HCT116 (cell line): ENCODE measurements at regions not wholly inside any gene's neighbourhood (a gene's known extent, or its start where the extent isn't known, plus 50 kb on each side); places are given as distances from the start of the nearest gene placed in this dataset.

ENCODE experiments used
- ATAC-seq: fragments of 200-7000 bp; cut with Tn5 transposase; 2 replicates; pipeline ENCODE4 v1.9.1; 2020; ENCODE audit warnings: mild to moderate bottlenecking, moderate library complexity
- BruUV-seq: library from RNA; stranded (reverse); fragments of 400-500 nt; replicated peaks from 2 replicates; lab custom pipeline; 2021; lab: Mats Ljungman, UMichigan
- CTCF ChIA-PET: fragments of 300-600 bp; sonication (Branson Sonifier 250); formaldehyde crosslinking; loops from one replicate; lab custom pipeline; 2021; ENCODE audit warnings: antibody characterized with exemption; lab: Charles Lee
- POLR2A ChIA-PET: fragments of 300-600, 350-600 bp; sonication (Branson Sonifier 250); formaldehyde crosslinking; loops from one replicate; lab custom pipeline; 2021; ENCODE audit warnings: antibody characterized with exemption; lab: Charles Lee
- RAD21 ChIA-PET, 2 experiments: fragments of 300-600 bp; sonication (Branson Sonifier 250); formaldehyde crosslinking; loops; one replicate each; lab custom pipeline; 2023; ENCODE audit warnings: low total read pairs in 2 of 2; ENCODE audit not compliant: uncharacterized antibody in 2 of 2, unreplicated experiment in 2 of 2, low non-redundant PET in 1 of 2; lab: Charles Lee
- DNase-seq: peaks from one replicate; pipeline ENCODE4 v3.0.0-alpha.2; 2010; ENCODE audit warnings: low read depth, low spot score
- H2AFZ ChIP-seq: fragments of 200-600 bp; shearing (Covaris generic), sonication (generic); 2 replicates; pipeline ENCODE4 v1.6.1; 2017; ENCODE audit warnings: low read depth, mixed run types, mixed read lengths, antibody characterized with exemption, low read length; ENCODE audit not compliant: poor library complexity, severe bottlenecking
- H3K27ac ChIP-seq: 2 replicates; pipeline ENCODE4 v1.5.1; 2012; ENCODE audit warnings: low read depth, low read length
- H3K27me3 ChIP-seq: fragments of 200-600 bp; sonication (generic); 2 replicates; pipeline ENCODE4 v1.6.1; 2016; ENCODE audit warnings: mixed run types, low read length, mixed read lengths; ENCODE audit not compliant: insufficient read depth
- H3K36me3 ChIP-seq, 2 experiments: fragments of 200-500 bp in 1 of 2; fragments of 200-600 bp in 1 of 2; sonication (Bioruptor generic) in 1 of 2; sonication (generic) in 1 of 2; 2 replicates each; pipeline versions ENCODE4 v1.5.1 to v1.6.1; 2014 to 2016; ENCODE audit warnings: low read length in 2 of 2, inconsistent platforms in 1 of 2, mixed read lengths in 1 of 2, mixed run types in 1 of 2; ENCODE audit not compliant: insufficient read depth in 2 of 2, control insufficient read depth in 1 of 2
- H3K4me1 ChIP-seq, 2 experiments: fragments of 200-600 bp in 1 of 2; sonication (generic) in 1 of 2; 2 replicates each; pipeline versions ENCODE4 v1.5.1 to v1.6.1; 2012 to 2017; ENCODE audit warnings: low read length in 2 of 2, inconsistent platforms in 1 of 2, mild to moderate bottlenecking in 1 of 2, mixed read lengths in 1 of 2, mixed run types in 1 of 2, moderate library complexity in 1 of 2; ENCODE audit not compliant: insufficient read depth in 2 of 2, control insufficient read depth in 1 of 2
- H3K4me2 ChIP-seq: fragments of 200-600 bp; sonication (generic); 2 replicates; pipeline ENCODE4 v1.6.1; 2017; ENCODE audit warnings: mixed run types, low read length, mixed read lengths
- H3K4me3 ChIP-seq, 2 experiments: fragments of 200-600 bp in 1 of 2; sonication (generic) in 1 of 2; replicated peaks in 1 of 2; 2 replicates each; pipeline ENCODE4 v1.5.1; 2011 to 2016; ENCODE audit warnings: low read length in 2 of 2, control low read depth in 1 of 2, low read depth in 1 of 2, mild to moderate bottlenecking in 1 of 2, mixed read lengths in 1 of 2, mixed run types in 1 of 2
- H3K79me2 ChIP-seq: fragments of 200-600 bp; sonication (generic); 2 replicates; pipeline ENCODE4 v1.6.1; 2017; ENCODE audit warnings: mild to moderate bottlenecking, mixed run types, low read length, moderate library complexity, mixed read lengths; ENCODE audit not compliant: insufficient read depth
- H3K9ac ChIP-seq: fragments of 200-600 bp; sonication (generic); 2 replicates; pipeline ENCODE4 v1.6.1; 2016; ENCODE audit warnings: low read length, mixed read lengths
- H3K9me2 ChIP-seq: fragments of 200-600 bp; sonication (generic), shearing (Covaris generic); 2 replicates; pipeline ENCODE4 v1.6.1; 2017; ENCODE audit warnings: mixed run types, mild to moderate bottlenecking, moderate library complexity; ENCODE audit not compliant: insufficient read depth
- H3K9me3 ChIP-seq, 2 experiments: fragments of 200-500 bp in 1 of 2; fragments of 200-600 bp in 1 of 2; sonication (Bioruptor generic) in 1 of 2; sonication (generic) in 1 of 2; 2 replicates each; pipeline ENCODE4 v1.6.1; 2014 to 2017; ENCODE audit warnings: low read length in 2 of 2, mixed read lengths in 2 of 2, inconsistent platforms in 1 of 2, low read depth in 1 of 2, mild to moderate bottlenecking in 1 of 2, mixed run types in 1 of 2, moderate library complexity in 1 of 2; ENCODE audit not compliant: control insufficient read depth in 1 of 2, insufficient read depth in 1 of 2
- H4K20me1 ChIP-seq: fragments of 200-600 bp; sonication (generic), shearing (Covaris generic); 2 replicates; pipeline ENCODE4 v1.6.1; 2017; ENCODE audit warnings: mixed run types, mild to moderate bottlenecking, moderate library complexity; ENCODE audit not compliant: insufficient read depth
- CBX3 ChIP-seq: IDR thresholded peaks from 2 replicates; pipeline ENCODE4 v1.6.1; 2012; ENCODE audit warnings: low read depth
- EGR1 ChIP-seq: IDR thresholded peaks from 2 replicates; pipeline ENCODE4 v1.6.1; 2012; ENCODE audit warnings: low read depth
- ELF1 ChIP-seq: IDR thresholded peaks from 2 replicates; pipeline ENCODE4 v1.6.1; 2012; ENCODE audit warnings: low read depth, borderline replicate concordance
- EZH2phosphoT487 ChIP-seq: fragments of 200-600 bp; IDR thresholded peaks from 2 replicates; pipeline ENCODE4 v1.6.1; 2018; ENCODE audit warnings: antibody characterized with exemption, borderline replicate concordance
- FOSL1 ChIP-seq: IDR thresholded peaks from 2 replicates; pipeline ENCODE4 v1.6.1; 2012; ENCODE audit warnings: low read depth
- RAD21 ChIP-seq: IDR thresholded peaks from 2 replicates; pipeline ENCODE4 v1.6.1; 2012; ENCODE audit warnings: low read depth, mild to moderate bottlenecking
- SRF ChIP-seq: IDR thresholded peaks from 2 replicates; pipeline ENCODE4 v1.6.1; 2012; ENCODE audit warnings: low read depth
- intact Hi-C: fragments of 100-400 bp; cut with micrococcal nuclease; formaldehyde crosslinking; loops from 2 replicates; pipeline ENCODE4 v1.10.0; 2022
- TF ChIP-seq, protein P1 (sequence below): IDR thresholded peaks from 2 replicates; pipeline ENCODE4 v1.6.1; 2012; ENCODE audit warnings: low read depth

DNA sequence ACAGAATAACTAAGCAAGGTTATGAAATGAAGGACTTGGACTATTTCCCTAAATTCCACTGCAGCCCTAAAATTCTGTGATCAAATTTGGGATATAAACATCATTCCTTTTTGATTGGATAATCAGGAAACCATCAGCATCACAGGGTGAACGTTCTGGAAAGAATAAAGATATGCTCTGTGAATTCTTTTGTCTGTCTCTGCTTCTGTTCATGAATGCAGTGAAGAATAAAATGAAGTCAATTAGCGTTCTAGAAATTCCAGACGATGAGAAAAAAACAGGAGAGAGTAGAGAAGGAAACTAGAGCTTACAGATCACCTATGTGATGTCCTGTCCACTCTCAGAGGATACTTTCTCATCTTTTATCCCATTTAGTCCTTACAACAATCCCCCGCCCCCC lies 295.1 kb upstream of the SOX9 start (continued):
- TF ChIP-seq ELF1 (no peak), EZH2phosphoT487 (no peak), RAD21 (no peak)

DNA sequence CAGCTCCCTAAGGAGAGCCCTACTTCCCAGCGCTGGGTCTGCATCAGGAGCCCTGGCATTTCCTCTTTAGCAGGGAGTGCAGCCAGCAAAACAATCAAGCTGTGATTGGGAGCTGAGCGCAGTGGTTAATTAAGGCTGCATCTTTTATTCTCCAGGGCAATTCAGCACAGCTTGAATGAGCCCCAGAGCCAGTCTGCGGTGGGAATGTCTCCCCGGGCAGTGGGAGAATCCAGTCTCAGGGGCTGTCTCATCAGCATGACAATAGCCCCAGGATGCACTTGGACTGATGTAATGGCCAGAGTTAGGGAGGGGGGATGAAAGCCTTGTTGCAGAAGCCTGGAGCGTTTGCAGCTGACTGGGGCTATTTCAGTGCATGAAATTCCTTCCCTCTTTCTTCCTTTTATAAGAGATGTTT lies 292.6 kb upstream of the SOX9 start:
- Histone ChIP-seq H3K4me3 (no peak overlapping the region), H3K27ac (no peak overlapping the region), H3K36me3 (no peaks in the 10 kb centered on the region), H3K27me3 (no peaks in the 10 kb centered on the region), H3K4me1 (no peaks in the 10 kb centered on the region), H3K9me3 (no peaks in the 10 kb centered on the region), H4K20me1 (no peaks in the 10 kb centered on the region), H3K79me2 (no peaks in the 10 kb centered on the region), H3K9ac (no peak overlapping the region), H3K4me2 (no peak overlapping the region), H3K9me2 (no peaks in the 10 kb centered on the region), H2AFZ (no peak overlapping the region)
- ChIA-PET RAD21 (no interaction called here), CTCF (interaction anchor here (1.1 kb wide), 1 partner anchor 355 kb away, joined by 3 read pairs; no protein-coding TSS in a partner anchor), POLR2A (no interaction called here)
- intact Hi-C loops = no loop called here
- no TSS peak for BruUV-seq
- TF ChIP-seq RAD21 = no peak
- no peak for TF ChIP-seq CBX3
- no peak for TF ChIP-seq EGR1
- TF ChIP-seq, protein P1, sequence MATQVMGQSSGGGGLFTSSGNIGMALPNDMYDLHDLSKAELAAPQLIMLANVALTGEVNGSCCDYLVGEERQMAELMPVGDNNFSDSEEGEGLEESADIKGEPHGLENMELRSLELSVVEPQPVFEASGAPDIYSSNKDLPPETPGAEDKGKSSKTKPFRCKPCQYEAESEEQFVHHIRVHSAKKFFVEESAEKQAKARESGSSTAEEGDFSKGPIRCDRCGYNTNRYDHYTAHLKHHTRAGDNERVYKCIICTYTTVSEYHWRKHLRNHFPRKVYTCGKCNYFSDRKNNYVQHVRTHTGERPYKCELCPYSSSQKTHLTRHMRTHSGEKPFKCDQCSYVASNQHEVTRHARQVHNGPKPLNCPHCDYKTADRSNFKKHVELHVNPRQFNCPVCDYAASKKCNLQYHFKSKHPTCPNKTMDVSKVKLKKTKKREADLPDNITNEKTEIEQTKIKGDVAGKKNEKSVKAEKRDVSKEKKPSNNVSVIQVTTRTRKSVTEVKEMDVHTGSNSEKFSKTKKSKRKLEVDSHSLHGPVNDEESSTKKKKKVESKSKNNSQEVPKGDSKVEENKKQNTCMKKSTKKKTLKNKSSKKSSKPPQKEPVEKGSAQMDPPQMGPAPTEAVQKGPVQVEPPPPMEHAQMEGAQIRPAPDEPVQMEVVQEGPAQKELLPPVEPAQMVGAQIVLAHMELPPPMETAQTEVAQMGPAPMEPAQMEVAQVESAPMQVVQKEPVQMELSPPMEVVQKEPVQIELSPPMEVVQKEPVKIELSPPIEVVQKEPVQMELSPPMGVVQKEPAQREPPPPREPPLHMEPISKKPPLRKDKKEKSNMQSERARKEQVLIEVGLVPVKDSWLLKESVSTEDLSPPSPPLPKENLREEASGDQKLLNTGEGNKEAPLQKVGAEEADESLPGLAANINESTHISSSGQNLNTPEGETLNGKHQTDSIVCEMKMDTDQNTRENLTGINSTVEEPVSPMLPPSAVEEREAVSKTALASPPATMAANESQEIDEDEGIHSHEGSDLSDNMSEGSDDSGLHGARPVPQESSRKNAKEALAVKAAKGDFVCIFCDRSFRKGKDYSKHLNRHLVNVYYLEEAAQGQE = no peak
- no peak for TF ChIP-seq SRF
- no peak for TF ChIP-seq FOSL1
- DNase-seq (no peak), ATAC-seq (no peak)
